A673 (cell line): ENCODE measurements at regions not wholly inside any gene's neighbourhood (a gene's known extent, or its start where the extent isn't known, plus 50 kb on each side); places are given as distances from the start of the nearest gene placed in this dataset.

Experiments
- BruUV-seq: library from RNA; stranded (reverse); fragments of 400-500 nt; replicated peaks from 2 replicates; lab custom pipeline; 2021; lab: Mats Ljungman, UMichigan
- CTCF ChIA-PET: fragments of 300-600 bp; sonication (Branson Sonifier 250); formaldehyde crosslinking; loops from one replicate; lab custom pipeline; 2022; ENCODE audit warnings: antibody characterized with exemption; lab: Charles Lee
- POLR2A ChIA-PET: fragments of 300-600 bp; sonication (Branson Sonifier 250); formaldehyde crosslinking; loops from one replicate; lab custom pipeline; 2022; ENCODE audit warnings: antibody characterized with exemption; ENCODE audit not compliant: low non-redundant PET; lab: Charles Lee
- DNase-seq: peaks from one replicate; pipeline ENCODE4 v3.0.0-alpha.2; 2015; ENCODE audit warnings: low spot score
- H3K27ac ChIP-seq: fragments of 200-600 bp; sonication (generic); 2 replicates; pipeline ENCODE4 v1.5.1; 2016; ENCODE audit warnings: mixed run types, low read depth, mild to moderate bottlenecking, mixed read lengths, antibody characterized with exemption, low read length; ENCODE audit not compliant: poor library complexity, severe bottlenecking
- H3K27me3 ChIP-seq: fragments of 200-600 bp; sonication (generic); replicated peaks from 2 replicates; pipeline ENCODE4 v1.6.1; 2017; ENCODE audit warnings: mixed run types, low read depth, mild to moderate bottlenecking, mixed read lengths, antibody characterized with exemption, low read length; ENCODE audit not compliant: insufficient read depth, poor library complexity
- H3K36me3 ChIP-seq: fragments of 200-600 bp; sonication (generic); 2 replicates; pipeline ENCODE4 v1.6.1; 2016; ENCODE audit warnings: mixed run types, mild to moderate bottlenecking, mixed read lengths, antibody characterized with exemption, low read length; ENCODE audit not compliant: insufficient read depth, poor library complexity, severe bottlenecking
- H3K4me1 ChIP-seq: fragments of 200-600 bp; sonication (generic); 2 replicates; pipeline ENCODE4 v1.6.1; 2017; ENCODE audit warnings: mixed run types, mild to moderate bottlenecking, mixed read lengths, antibody characterized with exemption, low read length; ENCODE audit not compliant: insufficient read depth, poor library complexity, severe bottlenecking
- H3K4me3 ChIP-seq: fragments of 200-600 bp; sonication (generic); 2 replicates; pipeline ENCODE4 v1.5.1; 2016; ENCODE audit warnings: low read depth, mixed run types, mild to moderate bottlenecking, mixed read lengths, low read length; ENCODE audit not compliant: poor library complexity, severe bottlenecking
- H3K9me3 ChIP-seq: fragments of 200-600 bp; sonication (generic); 2 replicates; pipeline ENCODE4 v1.6.1; 2016; ENCODE audit warnings: mixed run types, low read depth, mild to moderate bottlenecking, mixed read lengths, antibody characterized with exemption, low read length; ENCODE audit not compliant: poor library complexity, severe bottlenecking
- CTCF ChIP-seq: fragments of 300-800, 200-600 bp; sonication (generic); conservative IDR thresholded peaks from 2 replicates; pipeline ENCODE4 v1.5.1; 2017; ENCODE audit warnings: low read depth, mild to moderate bottlenecking, antibody characterized with exemption, low read length, moderate library complexity, mixed read lengths
- EZH2 ChIP-seq: fragments of 200-600 bp; sonication (generic); IDR thresholded peaks from 2 replicates; pipeline ENCODE4 v1.6.1; 2017; ENCODE audit warnings: borderline replicate concordance, low read depth, mild to moderate bottlenecking, mixed read lengths, antibody characterized with exemption, low read length; ENCODE audit not compliant: poor library complexity, severe bottlenecking
- intact Hi-C: fragments of 100-400 bp; cut with micrococcal nuclease; formaldehyde crosslinking; loops from one replicate; pipeline ENCODE4 v1.10.0; 2022; ENCODE audit not compliant: unreplicated experiment

- CTCF ChIA-PET = no interaction called here
- no peak for DNase-seq
- Histone ChIP-seq H3K27me3 (no peaks in the 10 kb centered on the region), H3K9me3 (no peaks in the 10 kb centered on the region), H3K4me1 (no peaks in the 10 kb centered on the region), H3K36me3 (no peaks in the 10 kb centered on the region), H3K4me3 (no peak overlapping the region), H3K27ac (no peak overlapping the region)
- TF ChIP-seq CTCF = no peak
- TF ChIP-seq EZH2 = no peak
- intact Hi-C loops = no loop called here
- BruUV-seq = no TSS peak
- POLR2A ChIA-PET = no interaction called here
These were observed 506.1 kb downstream of the RMST start for GRCh38 chr12:97968641-97969197.

DNA sequence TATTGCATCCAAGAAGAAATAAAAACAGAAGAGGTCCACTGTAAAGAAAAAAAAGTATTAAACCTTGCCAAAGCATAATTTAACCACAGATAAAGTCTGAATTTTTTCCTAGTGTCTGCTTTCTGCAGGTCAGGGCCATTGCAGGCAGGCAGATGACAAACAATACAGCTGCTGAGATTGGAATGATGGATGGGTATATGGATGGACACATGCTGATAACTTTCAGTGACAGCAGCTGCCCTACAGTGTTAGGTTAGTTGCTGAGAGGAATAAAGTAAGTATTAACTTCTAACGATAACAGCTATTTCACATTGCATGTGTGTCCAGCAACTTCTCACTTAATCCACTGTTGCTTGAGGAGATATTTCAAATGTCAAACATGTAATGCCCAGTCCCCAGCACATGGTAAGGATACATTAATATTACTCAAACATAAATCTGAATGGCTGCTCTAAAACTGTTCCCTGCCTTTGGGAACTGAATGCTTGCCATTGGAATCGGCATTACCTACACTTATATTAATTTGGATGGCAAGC lies 515.3 kb downstream of the RMST start:
- no peak for TF ChIP-seq CTCF
- TF ChIP-seq EZH2 = no peak
- ChIA-PET CTCF (no interaction called here), POLR2A (no interaction called here)
- Histone ChIP-seq H3K9me3 (peaks cover 8% of the 10 kb centered on the region), H3K27ac (no peak overlapping the region), H3K4me1 (no peaks in the 10 kb centered on the region), H3K36me3 (no peaks in the 10 kb centered on the region), H3K27me3 (peaks cover 4% of the 10 kb centered on the region), H3K4me3 (no peak overlapping the region)
- intact Hi-C loops = no loop called here
- DNase-seq = no peak
- BruUV-seq = no TSS peak

GRCh38 chr12:97982684-97983083 lies 520.1 kb downstream of the RMST start:
- Histone ChIP-seq H3K27me3 (no peaks in the 10 kb centered on the region), H3K36me3 (no peaks in the 10 kb centered on the region), H3K4me1 (no peaks in the 10 kb centered on the region), H3K27ac (no peak overlapping the region), H3K9me3 (peaks cover 8% of the 10 kb centered on the region), H3K4me3 (no peak overlapping the region)
- peak; percentile 70 for DNase-seq
- TF ChIP-seq EZH2 (no peak), CTCF (no peak)
- intact Hi-C loops = no loop called here
- POLR2A ChIA-PET = no interaction called here
- no TSS peak for BruUV-seq
- CTCF ChIA-PET = no interaction called here
